Nephron progenitor cell (in vitro differentiated cells): ENCODE measurements at regions not wholly inside any gene's neighbourhood (a gene's known extent, or its start where the extent isn't known, plus 50 kb on each side); places are given as distances from the start of the nearest gene placed in this dataset.

ENCODE experiments used
- DNase-seq: peaks from one replicate; pipeline ENCODE4 v3.0.0; 2021
- H3K27ac Mint-ChIP-seq: 2 replicates; pipeline ENCODE4 v1.8.0; 2021; ENCODE audit warnings: mild to moderate bottlenecking, moderate library complexity, mixed read lengths
- H3K27me3 Mint-ChIP-seq: 2 replicates; pipeline ENCODE4 v1.8.0; 2021; ENCODE audit warnings: mild to moderate bottlenecking, low read depth, mixed read lengths; ENCODE audit not compliant: poor library complexity
- H3K36me3 Mint-ChIP-seq: 2 replicates; pipeline ENCODE4 v1.8.0; 2021; ENCODE audit warnings: low read depth, mixed read lengths
- H3K4me1 Mint-ChIP-seq: 2 replicates; pipeline ENCODE4 v1.8.0; 2021; ENCODE audit warnings: mixed read lengths
- H3K4me3 Mint-ChIP-seq: 2 replicates; pipeline ENCODE4 v1.8.0; 2021; ENCODE audit warnings: mild to moderate bottlenecking, moderate library complexity, mixed read lengths
- H3K9me3 Mint-ChIP-seq: 2 replicates; pipeline ENCODE4 v1.8.0; 2021; ENCODE audit warnings: mild to moderate bottlenecking, moderate library complexity, mixed read lengths
- TF ChIP-seq, protein P1 (sequence below): fragments of 200-600 bp; sonication (generic); IDR thresholded peaks from 2 replicates; pipeline ENCODE4 v1.5.0; 2021; ENCODE audit warnings: antibody characterized with exemption

DNA sequence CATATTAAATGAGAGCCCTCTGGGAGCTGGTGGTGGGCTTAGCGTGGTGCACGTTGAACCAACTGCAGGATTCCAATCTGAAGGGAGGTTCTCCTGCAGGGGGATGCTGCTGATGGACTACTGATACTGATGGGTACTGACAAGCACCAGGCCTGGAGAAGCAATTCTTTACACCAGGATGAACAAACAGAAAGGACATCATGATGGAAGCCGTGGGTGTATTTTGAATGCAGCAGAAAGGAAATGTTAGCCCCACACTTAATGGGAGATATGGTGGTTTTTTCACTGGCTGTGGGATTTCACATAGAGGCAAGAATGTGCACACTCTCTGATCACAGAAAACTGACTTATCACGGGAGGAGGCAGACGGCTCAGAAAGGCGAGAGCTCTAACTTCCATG, 299.7 kb downstream of the TEX29 start:
- Mint-ChIP-seq H3K4me1 (peaks cover 12% of the 10 kb centered on the region), H3K27ac (no peak overlapping the region), H3K36me3 (no peaks in the 10 kb centered on the region), H3K4me3 (no peak overlapping the region), H3K9me3 (no peaks in the 10 kb centered on the region), H3K27me3 (peaks cover 15% of the 10 kb centered on the region)
- TF ChIP-seq, protein P1, sequence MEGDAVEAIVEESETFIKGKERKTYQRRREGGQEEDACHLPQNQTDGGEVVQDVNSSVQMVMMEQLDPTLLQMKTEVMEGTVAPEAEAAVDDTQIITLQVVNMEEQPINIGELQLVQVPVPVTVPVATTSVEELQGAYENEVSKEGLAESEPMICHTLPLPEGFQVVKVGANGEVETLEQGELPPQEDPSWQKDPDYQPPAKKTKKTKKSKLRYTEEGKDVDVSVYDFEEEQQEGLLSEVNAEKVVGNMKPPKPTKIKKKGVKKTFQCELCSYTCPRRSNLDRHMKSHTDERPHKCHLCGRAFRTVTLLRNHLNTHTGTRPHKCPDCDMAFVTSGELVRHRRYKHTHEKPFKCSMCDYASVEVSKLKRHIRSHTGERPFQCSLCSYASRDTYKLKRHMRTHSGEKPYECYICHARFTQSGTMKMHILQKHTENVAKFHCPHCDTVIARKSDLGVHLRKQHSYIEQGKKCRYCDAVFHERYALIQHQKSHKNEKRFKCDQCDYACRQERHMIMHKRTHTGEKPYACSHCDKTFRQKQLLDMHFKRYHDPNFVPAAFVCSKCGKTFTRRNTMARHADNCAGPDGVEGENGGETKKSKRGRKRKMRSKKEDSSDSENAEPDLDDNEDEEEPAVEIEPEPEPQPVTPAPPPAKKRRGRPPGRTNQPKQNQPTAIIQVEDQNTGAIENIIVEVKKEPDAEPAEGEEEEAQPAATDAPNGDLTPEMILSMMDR: no peak
- no peak for DNase-seq

DNA sequence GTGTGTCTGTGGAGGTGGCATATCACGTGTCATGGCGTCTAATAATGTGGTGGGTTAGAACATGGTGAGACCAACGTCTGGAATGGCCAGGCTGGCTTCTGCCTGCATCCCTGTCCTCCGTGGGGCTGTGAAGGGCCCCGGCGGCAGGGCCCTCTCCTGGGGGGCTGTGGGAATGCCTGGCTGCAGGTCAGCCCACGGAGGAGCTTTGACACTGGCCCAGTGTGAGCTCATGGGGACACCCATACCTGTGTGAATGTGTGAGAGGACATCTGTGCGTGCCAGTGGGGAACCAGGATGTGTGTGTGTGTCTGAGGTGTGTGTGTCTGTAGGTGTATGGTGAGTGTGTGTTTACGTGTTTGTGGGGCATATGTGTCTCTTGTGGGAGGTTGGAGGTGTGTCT, 300.1 kb downstream of the TEX29 start:
- DNase-seq: no peak
- TF ChIP-seq, protein P1: no peak
- Mint-ChIP-seq H3K36me3 (no peaks in the 10 kb centered on the region), H3K9me3 (no peaks in the 10 kb centered on the region), H3K4me1 (peaks cover 12% of the 10 kb centered on the region), H3K27me3 (peaks cover 10% of the 10 kb centered on the region), H3K27ac (no peak overlapping the region), H3K4me3 (no peak overlapping the region)

DNA sequence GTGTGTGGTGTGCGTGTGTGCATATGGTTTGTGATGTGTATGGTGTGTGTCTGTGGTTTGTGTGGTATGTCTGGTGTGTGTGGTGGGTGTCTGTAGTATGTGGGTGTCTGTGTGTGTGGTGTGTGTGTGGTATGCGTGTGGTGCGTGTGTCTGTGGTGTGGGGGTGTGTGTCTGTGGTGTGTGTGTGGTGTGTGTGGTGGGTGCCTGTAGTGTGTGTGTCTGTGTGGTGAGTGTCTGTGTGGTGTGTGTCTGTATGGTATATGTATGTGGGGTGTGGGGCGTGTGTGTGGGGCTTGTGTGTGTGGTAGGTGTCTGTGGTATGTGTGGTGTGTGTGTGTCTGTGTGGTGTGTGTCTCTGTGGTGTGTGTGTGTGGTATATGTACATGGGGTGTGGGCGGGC, 300.7 kb downstream of the TEX29 start:
- no peaks in the 10 kb centered on the region for H3K36me3 Mint-ChIP-seq
- TF ChIP-seq, protein P1: no peak
- DNase-seq: no peak
- H3K27ac Mint-ChIP-seq: no peak overlapping the region
- H3K4me3 Mint-ChIP-seq: no peak overlapping the region
- peaks cover 12% of the 10 kb centered on the region for H3K4me1 Mint-ChIP-seq
- H3K9me3 Mint-ChIP-seq: no peaks in the 10 kb centered on the region
- peaks cover 5% of the 10 kb centered on the region for H3K27me3 Mint-ChIP-seq

DNA sequence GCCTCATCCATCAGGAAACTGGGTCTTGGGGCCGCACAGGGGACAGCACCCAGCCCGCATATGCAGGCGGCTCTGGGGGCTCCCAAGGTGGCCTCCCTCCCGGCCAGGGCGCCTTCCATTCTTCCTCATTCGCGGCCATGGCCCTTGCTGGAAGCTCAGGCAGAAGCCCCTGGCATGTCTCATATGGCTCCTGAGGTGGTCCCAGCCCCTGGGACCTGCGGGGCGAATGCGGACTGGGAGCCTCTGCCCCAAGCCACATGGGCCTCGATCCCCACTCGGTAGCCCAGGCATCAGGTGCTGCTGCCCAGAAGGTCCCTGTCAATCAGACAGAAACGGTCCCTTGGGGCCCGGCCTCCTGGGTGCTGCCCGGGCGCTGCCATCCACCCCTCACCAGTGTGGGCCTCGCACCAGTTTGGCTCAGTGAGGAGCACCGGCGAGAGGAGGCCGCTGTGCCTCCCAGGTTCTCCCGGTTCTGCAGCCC, 301.6 kb downstream of the TEX29 start:
- Mint-ChIP-seq H3K27ac (no peak overlapping the region), H3K4me3 (no peak overlapping the region), H3K27me3 (peaks cover 5% of the 10 kb centered on the region), H3K36me3 (no peaks in the 10 kb centered on the region), H3K4me1 (peaks cover 12% of the 10 kb centered on the region), H3K9me3 (no peaks in the 10 kb centered on the region)
- DNase-seq: no peak
- TF ChIP-seq, protein P1: no peak

DNA sequence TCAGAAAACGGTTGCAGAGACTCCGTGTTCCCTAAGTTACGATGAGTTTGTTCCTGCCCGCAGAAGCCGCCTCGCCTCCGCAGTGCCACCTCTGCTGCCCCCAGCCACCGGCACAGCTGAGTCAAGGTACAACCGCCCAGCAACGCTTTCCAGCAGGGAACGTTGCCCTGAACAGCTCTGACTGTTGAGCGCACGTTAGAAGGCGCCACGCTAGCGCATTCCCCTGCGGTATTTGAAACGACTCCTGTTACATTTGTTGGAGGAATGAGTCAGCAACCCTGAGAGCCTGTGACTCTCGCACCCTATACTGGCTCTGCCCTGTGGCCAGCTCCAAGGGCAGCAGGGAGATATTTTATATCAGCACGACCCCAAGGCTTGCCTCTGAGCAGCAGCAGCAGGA, 302.8 kb downstream of the TEX29 start:
- H3K36me3 Mint-ChIP-seq: no peaks in the 10 kb centered on the region
- TF ChIP-seq, protein P1: no peak
- H3K4me3 Mint-ChIP-seq: no peak overlapping the region
- peaks cover 14% of the 10 kb centered on the region for H3K27me3 Mint-ChIP-seq
- peaks cover 12% of the 10 kb centered on the region for H3K4me1 Mint-ChIP-seq
- no peaks in the 10 kb centered on the region for H3K9me3 Mint-ChIP-seq
- H3K27ac Mint-ChIP-seq: no peak overlapping the region
- DNase-seq: no peak

DNA sequence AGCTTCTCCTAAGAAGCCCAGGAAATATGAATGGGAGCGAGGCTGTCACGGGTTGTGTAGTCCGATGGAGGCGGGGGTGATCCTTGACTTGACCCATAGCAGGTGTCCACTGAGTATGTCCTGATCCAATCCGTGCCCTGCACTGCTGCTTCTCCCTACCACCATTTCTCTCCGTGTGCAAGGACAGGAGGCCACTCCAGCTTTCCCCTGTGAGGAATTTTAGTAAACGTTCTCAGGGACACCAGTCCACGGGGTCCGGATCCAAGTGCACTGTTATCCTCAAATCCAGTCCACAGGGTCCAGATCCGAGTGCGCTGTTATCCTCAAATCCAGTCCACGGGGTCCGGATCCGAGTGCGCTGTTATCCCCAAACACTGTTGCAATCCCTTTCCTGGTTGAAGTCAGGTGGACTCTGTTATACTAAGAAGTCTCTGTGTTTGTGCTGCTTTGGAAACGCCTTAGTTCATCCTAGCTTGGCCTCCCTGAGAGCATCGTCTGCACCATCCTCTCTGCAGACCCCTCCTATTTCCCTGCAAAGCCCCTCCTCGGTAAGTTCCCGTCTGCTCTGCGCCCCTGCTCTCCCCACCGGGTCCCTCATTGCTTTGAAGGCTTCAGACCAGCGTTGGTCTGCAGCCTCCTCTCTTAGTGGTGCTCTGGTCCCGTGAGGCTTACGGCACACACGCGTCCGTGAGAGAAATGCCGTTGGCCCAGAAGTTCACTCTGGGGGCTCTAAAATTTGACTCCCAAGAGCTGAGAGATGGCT, 303.5 kb downstream of the TEX29 start:
- Mint-ChIP-seq H3K4me3 (no peak overlapping the region), H3K36me3 (no peaks in the 10 kb centered on the region), H3K9me3 (no peaks in the 10 kb centered on the region), H3K27ac (no peak overlapping the region), H3K4me1 (peaks cover 19% of the 10 kb centered on the region), H3K27me3 (peaks cover 15% of the 10 kb centered on the region)
- no peak for DNase-seq
- TF ChIP-seq, protein P1: no peak
